Stimulated activated effector memory CD8-positive, alpha-beta T cell treated with anti-CD3 and anti-CD28 coated beads, Interleukin-12 subunit alpha, Interleukin-12 subunit beta, amount 100 ng/mL, for 72 hours (primary cell): ENCODE measurements at regions not wholly inside any gene's neighbourhood (a gene's known extent, or its start where the extent isn't known, plus 50 kb on each side); places are given as distances from the start of the nearest gene placed in this dataset.

ENCODE experiments used
- ATAC-seq: fragments of 150-1000 bp; cut with Tn5 transposase; 2 replicates; pipeline ENCODE4 v1.10.0; 2021
- DNase-seq, 2 donors: peaks; one replicate each; pipeline ENCODE4 v3.0.0; 2021 to 2022; ENCODE audit warnings: low spot score in 2 of 2
- H3K27ac Mint-ChIP-seq: one replicate; pipeline ENCODE4 v1.8.0; 2022; ENCODE audit warnings: mild to moderate bottlenecking, mixed read lengths
- H3K36me3 Mint-ChIP-seq: one replicate; pipeline ENCODE4 v1.8.0; 2022; ENCODE audit warnings: mild to moderate bottlenecking, mixed read lengths
- H3K4me1 Mint-ChIP-seq: one replicate; pipeline ENCODE4 v1.8.0; 2022; ENCODE audit warnings: mixed read lengths
- H3K4me3 Mint-ChIP-seq: one replicate; pipeline ENCODE4 v1.8.0; 2022; ENCODE audit warnings: mild to moderate bottlenecking, mixed read lengths
- H3K9me3 Mint-ChIP-seq: one replicate; pipeline ENCODE4 v1.8.0; 2022; ENCODE audit warnings: mixed read lengths

DNA sequence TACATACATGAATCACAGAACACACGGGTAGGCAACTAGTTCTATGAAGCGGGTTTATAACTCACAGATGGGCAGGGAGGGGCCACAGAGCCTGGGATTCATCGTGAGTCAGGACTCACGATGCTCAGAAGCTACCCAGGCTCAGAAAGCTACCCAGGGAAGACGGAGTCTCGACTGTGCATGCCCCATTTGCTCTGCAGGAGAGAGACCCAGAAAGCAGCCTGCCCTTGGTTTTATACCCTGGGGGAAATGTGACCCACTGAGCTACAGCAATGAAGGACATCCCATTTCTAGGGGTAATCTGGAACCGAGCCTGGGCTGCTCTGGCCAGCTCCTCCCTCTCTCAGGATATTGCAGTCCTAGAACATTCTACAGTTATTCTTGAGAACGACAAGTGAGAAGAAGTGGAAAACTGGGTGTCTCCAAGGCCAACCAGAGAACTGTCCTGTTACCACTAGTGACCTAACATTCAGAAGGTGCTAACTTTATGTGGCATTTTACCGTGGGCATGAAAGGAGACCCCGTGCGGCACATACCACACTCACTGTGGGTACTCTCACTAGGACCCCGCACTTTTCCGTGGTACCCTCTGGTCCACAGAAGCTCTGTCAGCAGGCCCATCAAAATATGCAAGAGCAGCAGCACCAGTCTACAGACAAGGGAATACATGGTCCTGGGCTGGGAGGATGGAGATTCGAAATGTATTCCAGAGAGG lies 201.9 kb upstream of the PMEPA1 start:
- Mint-ChIP-seq H3K4me1 (no peaks in the 10 kb centered on the region), H3K27ac (no peak overlapping the region), H3K4me3 (no peak overlapping the region), H3K9me3 (no peaks in the 10 kb centered on the region), H3K36me3 (no peaks in the 10 kb centered on the region)
- ATAC-seq = no peak
- DNase-seq = no peak

DNA sequence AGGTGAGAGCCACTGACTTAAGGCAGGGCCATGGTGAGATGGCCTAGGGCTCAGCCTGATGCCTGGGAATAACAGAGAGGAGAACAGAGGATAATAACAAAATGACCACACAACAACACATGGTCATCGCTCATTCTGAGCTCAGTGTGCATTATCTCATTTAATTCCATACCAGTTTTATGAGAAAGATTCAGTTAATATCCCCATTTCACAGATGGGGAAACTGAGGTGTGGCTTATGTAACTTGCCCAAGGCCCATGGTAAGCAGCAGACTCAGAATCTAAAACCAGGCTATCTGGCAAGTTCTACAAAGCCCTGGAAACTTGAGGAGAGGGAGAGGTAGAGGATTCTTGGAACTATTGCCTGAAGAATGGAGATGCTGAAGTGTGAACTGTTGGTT lies 200.9 kb upstream of the PMEPA1 start:
- ATAC-seq = no peak
- H3K9me3 Mint-ChIP-seq = no peaks in the 10 kb centered on the region

DNA sequence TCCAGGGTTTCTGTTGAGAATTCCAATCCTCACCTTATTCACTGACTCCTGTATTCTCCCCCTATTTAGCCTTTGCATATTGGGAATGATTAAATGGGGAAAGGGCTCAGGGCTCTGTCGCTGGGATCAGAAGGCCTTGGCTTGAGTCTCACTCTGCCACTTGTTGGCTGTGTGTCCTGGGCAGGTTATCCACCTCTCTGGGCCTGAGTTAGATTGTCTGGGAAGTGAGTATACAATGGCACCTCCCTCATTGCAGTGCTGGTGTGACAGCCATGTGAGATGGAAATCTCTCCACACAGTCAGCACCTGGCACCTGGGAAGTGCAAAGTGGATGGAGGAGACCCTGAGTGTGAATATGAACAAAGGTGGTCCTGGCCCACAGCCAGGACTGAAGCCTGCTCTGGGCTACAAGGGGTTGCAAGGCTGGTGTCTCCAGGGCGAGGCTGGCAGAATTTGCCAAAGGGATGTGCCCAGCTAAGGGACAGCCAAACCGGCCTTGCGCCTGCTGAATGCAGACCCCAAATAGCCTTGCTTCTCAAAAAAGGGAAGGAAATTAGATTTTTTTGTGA lies 200.0 kb upstream of the PMEPA1 start:
- DNase-seq (no peak), ATAC-seq (no peak)
- Mint-ChIP-seq H3K4me1 (no peaks in the 10 kb centered on the region), H3K4me3 (no peak overlapping the region), H3K27ac (no peak overlapping the region), H3K9me3 (no peaks in the 10 kb centered on the region), H3K36me3 (no peaks in the 10 kb centered on the region)

More for the DNA sequence above, 200.9 kb upstream of the PMEPA1 start:
- Mint-ChIP-seq H3K4me1 (no peaks in the 10 kb centered on the region), H3K27ac (no peak overlapping the region), H3K4me3 (no peak overlapping the region), H3K36me3 (no peaks in the 10 kb centered on the region)
- no peak for DNase-seq

DNA sequence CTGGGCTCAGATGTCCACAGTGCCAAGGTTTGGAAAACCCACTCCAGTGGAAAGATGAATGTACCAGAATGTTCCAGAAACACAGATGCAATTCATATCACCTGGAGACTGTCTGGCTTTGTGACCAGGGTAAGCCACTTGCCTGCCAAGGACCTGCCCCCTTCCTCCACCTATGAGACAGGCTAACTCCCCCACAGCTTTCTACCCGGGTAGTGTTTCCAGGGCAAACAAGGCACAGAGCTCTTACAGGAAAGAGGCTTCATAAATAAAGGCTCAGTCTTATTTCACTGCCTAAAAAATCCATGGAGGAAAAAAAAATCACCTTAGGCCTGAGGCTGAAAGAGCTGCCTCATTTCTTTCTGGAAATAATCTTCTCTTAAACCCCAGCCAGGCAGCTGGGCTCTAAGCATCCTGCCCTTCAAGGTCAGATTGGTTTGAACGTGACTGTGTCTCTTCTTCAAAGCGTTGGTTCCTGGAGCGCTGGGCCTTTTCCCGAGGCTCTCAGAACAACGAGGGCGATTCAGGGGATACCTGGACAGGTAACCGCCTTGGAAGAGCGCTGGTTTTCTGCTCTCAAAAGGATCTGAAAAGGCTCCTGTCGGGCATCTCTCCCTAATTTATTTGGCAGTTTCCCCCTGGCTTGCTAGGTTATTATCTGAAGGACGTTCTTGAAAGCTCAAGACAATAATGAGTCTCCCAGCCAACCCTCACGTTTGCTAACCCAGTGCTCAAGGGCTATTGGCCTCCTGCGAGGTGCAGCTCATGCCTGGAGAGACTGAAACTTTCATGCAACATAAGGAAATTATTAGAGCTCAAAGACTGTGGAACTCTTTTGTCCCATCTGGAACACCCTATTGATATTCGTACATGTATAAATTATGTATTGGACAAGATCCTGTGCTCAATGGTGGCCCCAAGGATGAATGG lies 199.2 kb upstream of the PMEPA1 start:
- H3K4me3 Mint-ChIP-seq = no peak overlapping the region
- no peak overlapping the region for H3K27ac Mint-ChIP-seq
- H3K36me3 Mint-ChIP-seq = no peaks in the 10 kb centered on the region
- no peaks in the 10 kb centered on the region for H3K4me1 Mint-ChIP-seq
- DNase-seq (no peak), ATAC-seq (no peak)
- no peaks in the 10 kb centered on the region for H3K9me3 Mint-ChIP-seq

DNA sequence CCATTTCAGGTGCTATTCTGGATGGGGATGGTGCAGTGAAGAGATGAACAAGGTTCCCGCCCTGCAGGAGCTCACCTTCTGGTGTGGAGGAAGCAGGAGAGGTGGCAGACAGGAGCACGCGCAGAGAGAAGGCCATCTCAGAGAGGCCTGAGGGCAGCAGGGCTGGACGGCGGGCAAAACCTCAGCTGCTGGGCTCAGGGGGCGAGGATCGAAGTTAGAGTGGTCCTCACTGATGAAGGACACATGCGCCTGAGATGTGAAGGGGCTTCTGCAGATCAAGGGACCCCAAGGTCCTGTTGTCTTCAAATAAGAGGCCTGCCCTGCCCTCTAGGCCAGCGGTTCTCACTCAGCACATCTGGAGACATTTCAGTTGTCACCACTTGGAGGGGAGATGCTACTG lies 198.4 kb upstream of the PMEPA1 start:
- Mint-ChIP-seq H3K36me3 (no peaks in the 10 kb centered on the region), H3K4me1 (no peaks in the 10 kb centered on the region), H3K9me3 (no peaks in the 10 kb centered on the region), H3K4me3 (no peak overlapping the region), H3K27ac (no peak overlapping the region)
- DNase-seq (no peak), ATAC-seq (no peak)

DNA sequence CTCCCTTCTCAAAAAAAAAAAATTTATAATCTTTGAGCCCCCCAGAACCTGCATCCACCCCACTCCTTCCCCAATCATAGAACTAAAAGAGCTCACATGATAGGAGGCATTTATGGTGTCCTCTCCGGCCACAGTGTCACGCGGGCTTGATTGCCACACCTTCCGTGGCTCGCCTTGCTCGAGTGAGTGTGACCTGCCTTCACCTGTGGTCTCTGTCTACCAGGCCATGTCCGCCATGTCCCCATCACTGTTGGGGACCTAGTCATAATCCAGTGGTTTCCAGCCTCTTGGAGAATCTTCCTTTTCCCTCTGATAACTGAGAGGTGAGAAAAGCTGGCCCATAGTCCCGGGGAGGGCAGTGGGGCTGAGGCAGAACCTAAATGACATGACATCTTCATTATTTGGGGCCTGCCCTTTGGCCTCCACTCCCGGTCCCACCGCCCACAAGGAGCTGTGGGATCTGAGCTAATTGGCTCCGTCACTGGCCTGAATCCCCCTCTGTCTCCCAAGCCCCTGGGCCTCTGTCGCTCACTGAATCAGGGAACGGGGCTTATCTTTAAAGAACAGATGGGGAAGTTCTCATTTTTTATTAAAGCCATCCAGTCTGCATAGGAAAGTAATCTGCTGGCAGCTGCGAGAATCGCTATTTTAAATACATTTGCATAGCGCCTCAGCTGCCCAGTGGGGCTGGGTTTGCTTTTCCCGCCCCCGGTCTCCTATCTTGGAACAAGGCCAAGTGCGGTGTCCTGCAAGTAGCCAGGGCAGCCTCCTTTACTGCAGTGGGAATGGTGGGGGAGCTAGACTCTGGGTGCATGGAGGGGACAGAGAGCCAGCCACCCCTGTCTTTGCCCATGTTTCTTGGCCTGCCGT lies 197.6 kb upstream of the PMEPA1 start:
- Mint-ChIP-seq H3K4me3 (no peak overlapping the region), H3K9me3 (no peaks in the 10 kb centered on the region), H3K27ac (no peak overlapping the region), H3K36me3 (no peaks in the 10 kb centered on the region), H3K4me1 (peaks cover 3% of the 10 kb centered on the region)
- DNase-seq = no peak
- no peak for ATAC-seq

DNA sequence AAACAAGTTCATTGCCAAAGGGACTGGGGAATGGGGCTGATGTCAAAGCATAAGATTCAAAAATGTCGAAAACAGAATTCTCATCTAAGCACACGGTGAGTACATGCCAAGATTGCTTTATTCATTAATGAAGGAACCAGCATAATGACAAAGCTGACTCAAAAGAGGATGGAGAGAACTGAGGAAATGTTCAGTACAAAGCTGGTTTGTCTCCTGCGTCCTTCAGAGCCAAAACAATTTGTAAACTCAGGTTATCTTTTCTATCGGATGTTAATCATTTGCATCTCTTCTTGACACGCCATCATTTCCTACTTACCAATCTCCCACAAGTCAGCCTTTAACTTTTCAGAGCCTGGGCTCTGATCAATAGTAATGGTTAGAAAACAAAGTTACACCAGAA lies 195.6 kb upstream of the PMEPA1 start:
- Mint-ChIP-seq H3K4me3 (no peak overlapping the region), H3K4me1 (peaks cover 7% of the 10 kb centered on the region), H3K9me3 (no peaks in the 10 kb centered on the region), H3K27ac (no peak overlapping the region), H3K36me3 (no peaks in the 10 kb centered on the region)
- ATAC-seq (no peak), DNase-seq (no peak)

DNA sequence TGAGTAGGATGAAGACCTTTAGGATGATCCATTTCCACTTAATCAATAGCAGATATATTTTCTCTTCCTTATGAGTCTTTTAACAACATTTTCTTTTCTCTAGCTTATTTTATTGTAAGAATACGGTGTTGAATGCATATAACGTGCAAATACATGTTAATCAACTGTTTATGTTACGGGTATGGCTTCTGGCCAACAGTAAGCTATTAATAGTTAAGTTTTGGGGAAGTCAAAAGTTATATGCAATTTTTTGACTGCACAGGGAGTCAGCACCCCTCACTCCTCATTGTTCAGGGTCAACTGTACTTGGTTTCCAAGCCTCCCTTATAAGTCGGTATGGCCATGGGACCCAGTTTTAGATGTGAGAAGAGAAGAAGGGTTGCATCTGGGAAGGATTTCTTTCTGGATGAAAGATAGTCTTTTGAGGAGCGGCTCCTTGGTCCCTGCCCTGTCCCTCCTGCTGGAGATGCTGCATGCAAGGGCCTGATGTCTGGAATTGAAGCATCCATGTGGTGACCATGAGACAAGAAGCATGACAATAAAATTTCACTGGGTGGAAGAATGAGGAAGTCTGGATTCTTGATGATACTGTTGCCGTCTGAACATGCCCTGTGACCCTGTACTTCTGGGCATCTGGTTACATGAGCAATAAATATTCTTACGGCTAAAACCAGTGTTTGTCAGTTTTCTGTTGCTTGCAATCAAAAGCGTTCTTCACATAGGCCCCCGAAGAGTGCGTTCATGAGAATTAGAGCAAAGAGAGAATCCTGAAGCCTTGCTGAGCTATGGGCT lies 194.7 kb upstream of the PMEPA1 start:
- H3K4me1 Mint-ChIP-seq = peaks cover 11% of the 10 kb centered on the region
- no peak overlapping the region for H3K4me3 Mint-ChIP-seq
- ATAC-seq (no peak), DNase-seq (no peak)
- H3K36me3 Mint-ChIP-seq = no peaks in the 10 kb centered on the region
- no peaks in the 10 kb centered on the region for H3K9me3 Mint-ChIP-seq
- H3K27ac Mint-ChIP-seq = no peak overlapping the region

DNA sequence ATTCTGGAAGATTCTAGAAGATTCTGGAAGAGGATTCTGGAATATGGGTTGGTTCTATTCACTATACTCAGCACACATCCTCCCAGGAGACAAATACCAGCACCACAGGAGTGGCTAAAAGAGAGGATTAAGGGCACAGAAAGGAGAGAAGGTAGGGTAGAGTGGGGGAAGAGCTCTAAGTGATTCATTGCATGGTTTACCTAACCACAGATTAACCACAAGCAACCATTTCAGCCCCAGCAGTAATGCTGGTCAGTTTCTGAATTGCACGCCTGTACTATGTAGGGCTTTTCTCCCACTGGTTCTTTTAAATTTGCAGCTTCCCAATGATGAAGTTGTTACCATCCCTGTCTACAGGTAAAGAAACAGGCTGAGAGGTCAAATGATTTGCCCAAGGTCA lies 192.7 kb upstream of the PMEPA1 start:
- Mint-ChIP-seq H3K9me3 (no peaks in the 10 kb centered on the region), H3K27ac (no peak overlapping the region), H3K4me1 (peaks cover 11% of the 10 kb centered on the region), H3K4me3 (no peak overlapping the region), H3K36me3 (no peaks in the 10 kb centered on the region)
- DNase-seq (no peak), ATAC-seq (peak; percentile 76)

DNA sequence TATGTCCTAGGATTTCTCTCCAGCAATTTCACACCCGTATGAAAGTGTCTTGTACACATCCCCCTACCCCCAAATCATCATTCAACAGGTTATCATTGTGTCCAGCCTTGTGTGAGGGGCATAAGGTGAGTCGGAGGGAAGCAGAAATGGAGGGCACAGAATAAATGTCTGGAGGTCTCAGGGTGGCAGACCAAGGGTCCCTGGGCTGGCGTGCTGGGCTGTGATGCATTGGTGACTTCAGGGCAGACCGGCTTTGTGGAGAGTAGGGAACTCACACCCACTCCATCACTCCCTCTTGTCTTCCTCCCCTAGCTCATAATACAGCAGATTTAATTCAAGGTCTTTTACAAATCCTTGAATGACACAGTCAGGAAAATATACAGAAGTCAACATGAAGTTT lies 191.7 kb upstream of the PMEPA1 start:
- Mint-ChIP-seq H3K4me3 (no peak overlapping the region), H3K9me3 (no peaks in the 10 kb centered on the region), H3K27ac (no peak overlapping the region), H3K4me1 (peaks cover 11% of the 10 kb centered on the region), H3K36me3 (no peaks in the 10 kb centered on the region)
- DNase-seq (no peak), ATAC-seq (no peak)

DNA sequence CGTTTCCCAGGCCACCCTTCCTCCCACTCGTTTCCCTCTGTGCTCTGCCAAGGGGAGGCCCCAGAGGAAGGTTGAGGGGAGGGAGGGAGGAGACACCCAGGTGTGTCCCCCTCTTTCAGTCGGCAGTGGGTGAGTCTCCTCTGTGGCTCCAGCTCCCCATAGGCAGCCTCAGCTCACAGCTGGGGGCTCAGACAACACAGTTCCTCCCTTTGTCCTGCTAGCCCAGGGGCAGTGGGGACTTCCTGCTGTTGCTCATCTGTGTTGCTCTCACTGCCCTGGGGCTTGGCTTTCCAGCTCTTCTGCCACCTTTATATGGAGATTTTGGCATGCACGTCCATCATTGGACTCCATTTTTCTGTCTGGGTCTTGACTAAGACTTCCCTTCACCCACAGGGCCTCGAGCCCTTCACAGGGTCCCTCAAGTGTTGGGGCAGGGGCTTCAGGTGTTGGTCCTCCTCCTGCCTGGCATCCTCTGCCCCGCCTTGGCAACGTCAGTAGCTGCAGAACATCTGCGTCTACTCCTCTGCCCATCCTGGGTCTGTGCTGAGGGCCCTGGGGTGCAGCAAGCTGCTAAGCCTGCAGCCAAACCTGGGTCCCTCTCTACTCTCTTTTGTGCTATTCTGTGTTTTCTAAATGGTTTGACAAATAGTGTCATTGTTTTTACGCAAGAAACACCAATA lies 190.6 kb upstream of the PMEPA1 start:
- ATAC-seq (no peak), DNase-seq (no peak)
- Mint-ChIP-seq H3K36me3 (no peaks in the 10 kb centered on the region), H3K27ac (no peak overlapping the region), H3K4me1 (peaks cover 11% of the 10 kb centered on the region), H3K9me3 (no peaks in the 10 kb centered on the region), H3K4me3 (no peak overlapping the region)

DNA sequence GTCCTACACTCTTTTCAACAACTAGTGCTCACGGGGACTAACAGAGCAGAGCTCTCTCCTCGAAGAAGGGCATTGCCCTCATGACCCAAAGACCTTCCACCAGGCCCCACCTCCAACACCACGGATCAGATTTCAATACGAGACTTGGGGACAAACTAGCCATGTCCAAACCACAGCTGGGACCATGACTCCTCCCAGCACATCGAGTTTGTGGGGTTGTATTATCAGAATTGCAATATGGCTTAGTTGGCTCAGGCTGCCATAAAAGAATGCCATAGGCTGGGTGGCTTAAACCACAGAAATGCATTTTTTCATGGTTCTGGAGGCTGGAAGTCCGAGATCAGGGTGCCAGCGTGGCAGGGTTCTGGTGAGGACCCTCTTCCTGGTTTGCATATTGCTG lies 189.7 kb upstream of the PMEPA1 start:
- ATAC-seq = no peak

DNA sequence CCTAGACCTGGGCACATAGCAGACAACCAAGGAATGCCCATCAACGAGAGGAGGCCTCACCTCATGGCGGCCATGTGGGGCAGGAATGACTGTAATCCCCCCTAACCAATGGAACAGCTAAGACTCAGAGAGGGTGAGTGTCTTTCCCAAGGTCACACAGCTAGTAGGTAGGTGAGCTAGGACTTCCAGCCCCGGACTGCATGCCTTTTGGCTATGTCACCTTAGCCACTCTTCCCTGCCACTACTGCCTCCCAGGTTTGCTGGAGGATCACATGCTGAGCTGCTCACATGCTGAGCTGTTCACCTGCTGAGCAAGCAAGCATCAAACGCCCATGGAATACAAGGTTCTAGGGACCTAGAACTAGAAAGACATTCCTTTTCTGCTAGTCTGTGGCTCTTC lies 188.5 kb upstream of the PMEPA1 start:
- Mint-ChIP-seq H3K4me1 (peaks cover 11% of the 10 kb centered on the region), H3K36me3 (no peaks in the 10 kb centered on the region), H3K27ac (no peak overlapping the region), H3K4me3 (no peak overlapping the region), H3K9me3 (no peaks in the 10 kb centered on the region)
- ATAC-seq (no peak), DNase-seq (no peak)

More for the DNA sequence above, 189.7 kb upstream of the PMEPA1 start:
- Mint-ChIP-seq H3K9me3 (no peaks in the 10 kb centered on the region), H3K4me1 (peaks cover 11% of the 10 kb centered on the region), H3K4me3 (no peak overlapping the region), H3K36me3 (no peaks in the 10 kb centered on the region), H3K27ac (no peak overlapping the region)
- no peak for DNase-seq

DNA sequence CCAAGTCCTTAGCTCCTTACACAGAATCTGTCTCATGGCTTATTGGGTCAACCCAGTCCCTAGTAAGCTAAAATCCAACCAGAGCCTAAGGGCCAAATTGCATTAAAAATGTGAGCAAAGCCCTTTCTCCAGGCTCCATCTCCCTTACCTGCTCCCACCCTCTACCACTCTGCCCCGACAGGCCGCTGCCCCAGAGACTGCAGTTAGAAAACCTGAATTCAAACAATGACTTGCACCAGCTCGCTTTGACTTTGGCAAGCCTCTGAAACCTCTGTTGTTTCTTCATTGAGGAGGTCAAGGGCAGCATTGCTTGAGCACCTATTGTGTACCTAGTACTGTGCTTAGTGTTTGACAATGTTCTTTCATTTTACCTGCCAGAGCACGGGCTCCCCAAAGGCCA lies 188.1 kb upstream of the PMEPA1 start:
- Mint-ChIP-seq H3K9me3 (no peaks in the 10 kb centered on the region), H3K27ac (no peak overlapping the region)

More for the DNA sequence above, 188.1 kb upstream of the PMEPA1 start:
- Mint-ChIP-seq H3K4me3 (no peak overlapping the region), H3K36me3 (no peaks in the 10 kb centered on the region), H3K4me1 (peaks cover 11% of the 10 kb centered on the region)
- no peak for ATAC-seq
- no peak for DNase-seq
